Fibroblast of lung (primary cell): ENCODE measurements at regions not wholly inside any gene's neighbourhood (a gene's known extent, or its start where the extent isn't known, plus 50 kb on each side); places are given as distances from the start of the nearest gene placed in this dataset.
A peak's percentile ranks its signal among the peaks of the same experiment; 100 is the strongest.

Experiments
- DNase-seq, 2 donors: peaks; one replicate each; pipeline versions ENCODE4 v3.0.0 to v3.0.0-alpha.2; 2010; ENCODE audit warnings: low read depth in 2 of 2
- H2AFZ ChIP-seq: 2 replicates; pipeline ENCODE4 v1.5.1; 2012; ENCODE audit warnings: low read length, control low read depth, inconsistent platforms
- H3K27ac ChIP-seq: 2 replicates; pipeline ENCODE4 v1.5.1; 2011; ENCODE audit warnings: low read length, control low read depth; ENCODE audit not compliant: insufficient read depth
- H3K27me3 ChIP-seq: 2 replicates; pipeline ENCODE4 v1.5.1; 2011; ENCODE audit warnings: mild to moderate bottlenecking, low read length; ENCODE audit not compliant: control insufficient read depth, insufficient read depth
- H3K36me3 ChIP-seq: 2 replicates; pipeline ENCODE4 v1.5.1; 2011; ENCODE audit warnings: low read length; ENCODE audit not compliant: control insufficient read depth, insufficient read depth
- H3K4me1 ChIP-seq: 2 replicates; pipeline ENCODE4 v1.5.1; 2011; ENCODE audit warnings: low read length; ENCODE audit not compliant: control insufficient read depth, insufficient read depth; ENCODE audit errors: extremely low read depth
- H3K4me2 ChIP-seq: 2 replicates; pipeline ENCODE4 v1.5.1; 2011; ENCODE audit warnings: low read length, control low read depth; ENCODE audit not compliant: insufficient read depth; ENCODE audit errors: extremely low read depth
- H3K4me3 ChIP-seq, 4 experiments: fragments of 200-600 bp in 1 of 4; sonication (generic) in 1 of 4; replicated peaks in 1 of 4; 2 replicates each; pipeline ENCODE4 v1.5.1; 2011 to 2016; ENCODE audit warnings: low read length in 4 of 4, low read depth in 3 of 4, mild to moderate bottlenecking in 3 of 4, control low read depth in 2 of 4, inconsistent platforms in 1 of 4, mixed read lengths in 1 of 4; ENCODE audit not compliant: insufficient read depth in 1 of 4; ENCODE audit errors: control extremely low read depth in 1 of 4
- H3K79me2 ChIP-seq: 2 replicates; pipeline ENCODE4 v1.5.1; 2012; ENCODE audit warnings: mild to moderate bottlenecking, low read length, inconsistent platforms; ENCODE audit not compliant: control insufficient read depth, insufficient read depth
- H3K9ac ChIP-seq: 2 replicates; pipeline ENCODE4 v1.5.1; 2011; ENCODE audit warnings: mild to moderate bottlenecking, low read length, control low read depth; ENCODE audit not compliant: insufficient read depth
- H3K9me3 ChIP-seq: 2 replicates; pipeline ENCODE4 v1.5.1; 2012; ENCODE audit warnings: low read depth, low read length; ENCODE audit not compliant: control insufficient read depth, insufficient read depth
- H4K20me1 ChIP-seq: 2 replicates; pipeline ENCODE4 v1.5.1; 2011; ENCODE audit warnings: low read length; ENCODE audit not compliant: control insufficient read depth, insufficient read depth; ENCODE audit errors: extremely low read depth
- EZH2 ChIP-seq: IDR thresholded peaks from 2 replicates; pipeline ENCODE4 v1.5.1; 2012; ENCODE audit warnings: low read length, control low read depth, mild to moderate bottlenecking; ENCODE audit errors: missing control alignments
- TF ChIP-seq, protein P1 (sequence below), 2 donors: IDR thresholded peaks in 1 of 2; conservative IDR thresholded peaks in 1 of 2; 1 replicate in 1 of 2; 2 replicates in 1 of 2; pipeline ENCODE4 v1.5.1; 2011 to 2012; ENCODE audit warnings: low read length in 2 of 2, control low read depth in 1 of 2, inconsistent platforms in 1 of 2, low read depth in 1 of 2, mild to moderate bottlenecking in 1 of 2

DNA sequence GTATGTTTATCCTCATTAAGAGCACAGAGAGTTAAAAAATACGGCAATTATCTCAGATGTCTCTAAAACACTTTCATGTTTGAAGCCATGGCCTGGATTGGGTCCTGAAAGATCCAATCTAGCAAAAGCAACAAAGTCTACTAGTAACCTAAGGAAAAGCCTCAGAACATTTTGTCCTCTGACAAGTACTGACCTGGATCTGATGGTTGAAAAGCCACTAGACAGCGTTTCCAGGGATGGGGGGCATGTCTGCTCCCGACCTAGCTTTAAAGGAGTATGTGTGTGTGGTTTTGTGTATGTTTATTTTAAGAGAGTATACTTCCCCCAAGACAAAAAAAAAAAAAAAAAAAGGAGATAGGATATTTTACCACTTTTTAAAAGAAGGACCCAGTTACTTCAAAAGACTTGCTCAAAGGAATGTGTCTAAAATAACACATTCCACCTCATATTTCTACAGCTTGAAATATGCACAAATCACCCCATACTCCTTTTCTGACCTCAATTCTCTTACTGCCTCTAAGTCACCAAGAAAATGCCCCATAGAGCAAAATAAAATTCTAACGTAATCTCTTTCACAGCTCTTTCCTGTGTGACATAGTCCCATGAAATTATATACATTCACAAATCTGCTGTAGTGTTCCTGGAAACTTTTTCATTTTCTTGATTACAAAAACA is 189.0 kb upstream of the TTC29 start:
- no peak overlapping the region for H3K4me2 ChIP-seq
- no peaks in the 10 kb centered on the region for H3K79me2 ChIP-seq
- TF ChIP-seq EZH2: no peak
- TF ChIP-seq, protein P1, sequence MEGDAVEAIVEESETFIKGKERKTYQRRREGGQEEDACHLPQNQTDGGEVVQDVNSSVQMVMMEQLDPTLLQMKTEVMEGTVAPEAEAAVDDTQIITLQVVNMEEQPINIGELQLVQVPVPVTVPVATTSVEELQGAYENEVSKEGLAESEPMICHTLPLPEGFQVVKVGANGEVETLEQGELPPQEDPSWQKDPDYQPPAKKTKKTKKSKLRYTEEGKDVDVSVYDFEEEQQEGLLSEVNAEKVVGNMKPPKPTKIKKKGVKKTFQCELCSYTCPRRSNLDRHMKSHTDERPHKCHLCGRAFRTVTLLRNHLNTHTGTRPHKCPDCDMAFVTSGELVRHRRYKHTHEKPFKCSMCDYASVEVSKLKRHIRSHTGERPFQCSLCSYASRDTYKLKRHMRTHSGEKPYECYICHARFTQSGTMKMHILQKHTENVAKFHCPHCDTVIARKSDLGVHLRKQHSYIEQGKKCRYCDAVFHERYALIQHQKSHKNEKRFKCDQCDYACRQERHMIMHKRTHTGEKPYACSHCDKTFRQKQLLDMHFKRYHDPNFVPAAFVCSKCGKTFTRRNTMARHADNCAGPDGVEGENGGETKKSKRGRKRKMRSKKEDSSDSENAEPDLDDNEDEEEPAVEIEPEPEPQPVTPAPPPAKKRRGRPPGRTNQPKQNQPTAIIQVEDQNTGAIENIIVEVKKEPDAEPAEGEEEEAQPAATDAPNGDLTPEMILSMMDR (conservative IDR thresholded peaks at IDR 0.05 in 1 of 2, IDR thresholded peaks at IDR 0.05 in 1 of 2; ENCODE audit: low read depth in 1 of 2, low read length in 2 of 2): no peak
- H3K4me3 ChIP-seq: no peak overlapping the region
- H3K9ac ChIP-seq: no peak overlapping the region
- H2AFZ ChIP-seq: peak overlapping the region; percentile 4
- H3K9me3 ChIP-seq: no peaks in the 10 kb centered on the region
- DNase-seq: peak; percentile 25 to 61
- H3K4me1 ChIP-seq: peaks cover 5% of the 10 kb centered on the region
- no peak overlapping the region for H3K27ac ChIP-seq
- H3K36me3 ChIP-seq: no peaks in the 10 kb centered on the region
- no peaks in the 10 kb centered on the region for H3K27me3 ChIP-seq
- no peaks in the 10 kb centered on the region for H4K20me1 ChIP-seq

DNA sequence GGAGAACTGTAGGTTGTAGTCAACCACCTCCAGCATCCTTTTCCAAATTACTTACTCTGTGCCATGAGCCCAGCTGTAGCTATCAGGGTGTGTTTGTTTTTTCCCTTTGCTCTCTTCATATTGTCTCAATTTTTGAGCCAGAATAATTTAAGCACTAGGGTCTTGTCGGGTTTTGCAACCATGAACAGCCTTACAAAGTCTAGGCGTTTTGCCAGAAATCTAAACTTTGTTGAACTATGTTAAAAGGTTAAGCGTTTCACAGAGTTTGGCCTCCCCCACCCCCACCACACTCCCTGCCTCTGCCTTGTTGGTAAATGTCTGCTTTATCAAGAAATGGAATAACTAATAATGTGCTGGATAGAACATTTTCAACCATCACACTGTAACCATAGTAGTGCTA is 190.6 kb upstream of the TTC29 start:
- H3K79me2 ChIP-seq: no peaks in the 10 kb centered on the region
- H3K9ac ChIP-seq: no peak overlapping the region
- H3K4me1 ChIP-seq: peaks cover 5% of the 10 kb centered on the region
- no peaks in the 10 kb centered on the region for H3K27me3 ChIP-seq
- TF ChIP-seq, protein P1 (conservative IDR thresholded peaks at IDR 0.05 in 1 of 2, IDR thresholded peaks at IDR 0.05 in 1 of 2; ENCODE audit: low read depth in 1 of 2, low read length in 2 of 2): no peak
- no peak for TF ChIP-seq EZH2
- no peaks in the 10 kb centered on the region for H3K9me3 ChIP-seq
- H3K27ac ChIP-seq: no peak overlapping the region
- no peak overlapping the region for H2AFZ ChIP-seq
- peak overlapping the region; percentile 54 for H3K4me2 ChIP-seq
- no peaks in the 10 kb centered on the region for H4K20me1 ChIP-seq
- no peaks in the 10 kb centered on the region for H3K36me3 ChIP-seq
- peak; percentile 34 to 99 for DNase-seq
- H3K4me3 ChIP-seq: no peak overlapping the region

DNA sequence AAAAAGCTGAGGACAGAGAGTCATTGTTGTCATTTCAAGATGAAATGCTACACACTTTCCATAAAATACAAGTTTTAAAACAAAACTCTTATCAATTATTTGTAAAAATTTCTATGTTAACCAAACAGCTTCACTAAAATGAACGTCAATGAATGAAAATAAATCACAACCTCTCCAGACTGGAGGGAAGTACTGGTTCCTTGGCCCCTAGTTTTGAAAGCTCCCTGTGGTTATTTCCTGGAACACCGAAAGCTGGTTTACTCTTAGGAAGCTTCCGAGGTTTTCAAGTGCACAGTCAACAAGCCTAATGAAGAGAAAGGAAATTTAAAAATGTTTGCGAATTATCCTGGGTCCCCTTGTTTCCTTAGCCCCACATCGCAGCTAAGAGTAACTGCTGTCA is 191.1 kb upstream of the TTC29 start:
- no peak overlapping the region for H3K4me3 ChIP-seq
- no peak for DNase-seq
- no peak overlapping the region for H3K4me2 ChIP-seq
- H2AFZ ChIP-seq: no peak overlapping the region
- no peaks in the 10 kb centered on the region for H3K9me3 ChIP-seq
- no peaks in the 10 kb centered on the region for H4K20me1 ChIP-seq
- no peak overlapping the region for H3K27ac ChIP-seq
- TF ChIP-seq, protein P1 (conservative IDR thresholded peaks at IDR 0.05 in 1 of 2, IDR thresholded peaks at IDR 0.05 in 1 of 2; ENCODE audit: low read depth in 1 of 2, low read length in 2 of 2): no peak
- TF ChIP-seq EZH2: no peak
- H3K4me1 ChIP-seq: peaks cover 5% of the 10 kb centered on the region
- H3K36me3 ChIP-seq: no peaks in the 10 kb centered on the region
- no peak overlapping the region for H3K9ac ChIP-seq
- H3K27me3 ChIP-seq: no peaks in the 10 kb centered on the region
- H3K79me2 ChIP-seq: no peaks in the 10 kb centered on the region
